ENCODE measurements at regions not wholly inside any gene's neighbourhood (a gene's known extent, or its start where the extent isn't known, plus 50 kb on each side); places are given as distances from the start of the nearest gene placed in this dataset.
"Not testable (repeated sequence)": the region's sequence is repeated elsewhere in the genome, so short reads cannot be mapped to it uniquely, and the experiment has no call there.

DNA sequence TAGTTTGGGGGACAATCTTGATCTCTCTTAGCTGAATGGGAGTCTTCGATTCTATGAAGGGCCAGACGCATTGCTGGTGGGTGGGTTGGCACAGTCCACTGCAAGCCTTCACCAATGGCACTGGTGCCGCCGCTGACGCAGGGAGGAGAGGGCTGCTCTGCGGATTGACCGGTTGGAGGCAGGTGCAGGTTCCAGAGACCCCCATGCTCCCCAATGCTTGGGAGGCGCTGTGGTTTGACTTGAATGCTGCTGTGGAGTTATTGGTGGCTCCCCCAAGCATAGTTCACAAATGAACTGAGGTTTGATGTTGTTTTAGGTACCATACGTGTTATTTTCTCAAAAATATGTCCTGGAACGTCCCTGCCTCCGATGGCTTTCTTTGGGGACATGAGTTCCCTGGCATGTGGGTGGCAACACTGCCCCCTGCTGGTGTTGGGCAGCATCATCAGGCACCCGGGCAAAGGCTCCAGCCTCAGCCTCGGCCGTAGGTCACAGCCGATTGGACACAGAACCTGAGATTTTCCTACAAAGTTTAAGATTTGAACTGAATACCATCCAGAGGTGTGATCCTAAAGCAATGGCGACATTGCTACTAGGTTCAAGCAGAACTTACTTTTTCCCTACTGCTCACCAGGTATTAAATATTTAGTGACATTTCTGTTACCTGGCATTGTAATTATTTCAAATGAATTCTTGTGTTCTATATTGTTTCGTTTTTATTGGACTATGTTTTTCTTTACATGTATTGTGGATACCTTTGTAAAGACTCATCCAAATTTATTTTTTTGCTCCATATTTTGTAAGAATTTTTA lies 95.5 kb downstream of the ANKRD10 start:
- Mint-ChIP-seq H3K27me3 (ENCODE audit: low read depth in 2 of 2) (peaks cover 3 to 17% of the 10 kb centered on the region in 2 donors), H3K9me3 (no peaks in the 10 kb centered on the region), H3K4me3 (no peak overlapping the region), H3K36me3 (no peaks in the 10 kb centered on the region), H3K4me1 (peaks cover 5 to 6% of the 10 kb centered on the region in 2 donors), H3K27ac (no peak overlapping the region)
- H3K27me3 ChIP-seq (ENCODE audit: control insufficient read depth, insufficient read depth, low read length), result no peaks in the 10 kb centered on the region
- peaks cover 5% of the 10 kb centered on the region for H3K4me1 ChIP-seq (ENCODE audit: control insufficient read depth, insufficient read depth, low read length)
- TF ChIP-seq, protein P1, sequence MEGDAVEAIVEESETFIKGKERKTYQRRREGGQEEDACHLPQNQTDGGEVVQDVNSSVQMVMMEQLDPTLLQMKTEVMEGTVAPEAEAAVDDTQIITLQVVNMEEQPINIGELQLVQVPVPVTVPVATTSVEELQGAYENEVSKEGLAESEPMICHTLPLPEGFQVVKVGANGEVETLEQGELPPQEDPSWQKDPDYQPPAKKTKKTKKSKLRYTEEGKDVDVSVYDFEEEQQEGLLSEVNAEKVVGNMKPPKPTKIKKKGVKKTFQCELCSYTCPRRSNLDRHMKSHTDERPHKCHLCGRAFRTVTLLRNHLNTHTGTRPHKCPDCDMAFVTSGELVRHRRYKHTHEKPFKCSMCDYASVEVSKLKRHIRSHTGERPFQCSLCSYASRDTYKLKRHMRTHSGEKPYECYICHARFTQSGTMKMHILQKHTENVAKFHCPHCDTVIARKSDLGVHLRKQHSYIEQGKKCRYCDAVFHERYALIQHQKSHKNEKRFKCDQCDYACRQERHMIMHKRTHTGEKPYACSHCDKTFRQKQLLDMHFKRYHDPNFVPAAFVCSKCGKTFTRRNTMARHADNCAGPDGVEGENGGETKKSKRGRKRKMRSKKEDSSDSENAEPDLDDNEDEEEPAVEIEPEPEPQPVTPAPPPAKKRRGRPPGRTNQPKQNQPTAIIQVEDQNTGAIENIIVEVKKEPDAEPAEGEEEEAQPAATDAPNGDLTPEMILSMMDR (IDR thresholded peaks at IDR 0.05), result peak; percentile 98
- intact Hi-C loops (cut with micrococcal nuclease), result loop anchor here (1.0 to 10.0 kb wide), 4 partner anchors 136 to 1405 kb away; no protein-coding TSS in a partner anchor
- DNase-seq (peak; percentile 74 to 88), ATAC-seq (peak; percentile 82 to 97 (median 94))
- no peak overlapping the region for H3K27ac ChIP-seq (ENCODE audit: low read length)
- WGBS (ENCODE audit: insufficient coverage), result 32% methylated on average over 16 of the region's 17 CpGs
- H3K9me3 ChIP-seq (ENCODE audit: control insufficient read depth, insufficient read depth, low read length), result no peaks in the 10 kb centered on the region
- H3K4me3 ChIP-seq (ENCODE audit: low read length), result no peak overlapping the region
- no peaks in the 10 kb centered on the region for H3K36me3 ChIP-seq (ENCODE audit: control insufficient read depth, insufficient read depth, low read length)

DNA sequence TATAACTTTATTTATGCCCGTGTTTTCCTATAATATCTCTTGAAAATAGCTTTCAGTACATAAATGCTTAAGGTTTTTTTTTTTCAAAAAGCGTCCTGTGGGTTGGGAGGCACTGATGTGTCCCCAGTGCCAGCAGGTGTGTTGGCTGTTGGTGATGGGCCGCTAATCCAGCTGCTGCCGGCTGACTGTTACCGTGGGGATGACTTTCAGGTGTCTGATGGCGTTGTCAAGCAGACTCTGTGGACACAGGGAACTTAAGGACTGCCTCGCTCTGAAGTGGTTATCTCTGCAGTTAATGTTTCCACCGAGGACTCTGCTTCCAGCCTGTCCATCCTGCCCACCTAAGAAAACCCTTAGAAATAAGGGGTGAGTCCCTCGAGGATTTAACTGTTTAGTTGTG lies 94.5 kb downstream of the ANKRD10 start:
- H3K9me3 Mint-ChIP-seq, result no peaks in the 10 kb centered on the region
- no peaks in the 10 kb centered on the region for H3K27me3 ChIP-seq (ENCODE audit: control insufficient read depth, insufficient read depth, low read length)
- DNase-seq, result no peak
- H3K27ac Mint-ChIP-seq, result no peak overlapping the region
- no peaks in the 10 kb centered on the region for H3K36me3 ChIP-seq (ENCODE audit: control insufficient read depth, insufficient read depth, low read length)
- no peaks in the 10 kb centered on the region for H3K36me3 Mint-ChIP-seq
- ATAC-seq, result no peak
- 77% methylated on average over 8 of the region's 9 CpGs for WGBS (ENCODE audit: insufficient coverage)
- H3K27ac ChIP-seq (ENCODE audit: low read length), result no peak overlapping the region
- H3K4me1 Mint-ChIP-seq, result peaks cover 5 to 6% of the 10 kb centered on the region in 2 donors
- H3K4me3 Mint-ChIP-seq, result no peak overlapping the region
- TF ChIP-seq, protein P1 (IDR thresholded peaks at IDR 0.05), result no peak
- H3K9me3 ChIP-seq (ENCODE audit: control insufficient read depth, insufficient read depth, low read length), result no peaks in the 10 kb centered on the region
- peaks cover 3 to 10% of the 10 kb centered on the region in 2 donors for H3K27me3 Mint-ChIP-seq (ENCODE audit: low read depth in 2 of 2)
- H3K4me1 ChIP-seq (ENCODE audit: control insufficient read depth, insufficient read depth, low read length), result peaks cover 5% of the 10 kb centered on the region
- H3K4me3 ChIP-seq (ENCODE audit: low read length), result no peak overlapping the region
- intact Hi-C loops (cut with micrococcal nuclease), result loop anchor here (10.0 kb wide), 1 partner anchor 1404 kb away; no protein-coding TSS in a partner anchor

DNA sequence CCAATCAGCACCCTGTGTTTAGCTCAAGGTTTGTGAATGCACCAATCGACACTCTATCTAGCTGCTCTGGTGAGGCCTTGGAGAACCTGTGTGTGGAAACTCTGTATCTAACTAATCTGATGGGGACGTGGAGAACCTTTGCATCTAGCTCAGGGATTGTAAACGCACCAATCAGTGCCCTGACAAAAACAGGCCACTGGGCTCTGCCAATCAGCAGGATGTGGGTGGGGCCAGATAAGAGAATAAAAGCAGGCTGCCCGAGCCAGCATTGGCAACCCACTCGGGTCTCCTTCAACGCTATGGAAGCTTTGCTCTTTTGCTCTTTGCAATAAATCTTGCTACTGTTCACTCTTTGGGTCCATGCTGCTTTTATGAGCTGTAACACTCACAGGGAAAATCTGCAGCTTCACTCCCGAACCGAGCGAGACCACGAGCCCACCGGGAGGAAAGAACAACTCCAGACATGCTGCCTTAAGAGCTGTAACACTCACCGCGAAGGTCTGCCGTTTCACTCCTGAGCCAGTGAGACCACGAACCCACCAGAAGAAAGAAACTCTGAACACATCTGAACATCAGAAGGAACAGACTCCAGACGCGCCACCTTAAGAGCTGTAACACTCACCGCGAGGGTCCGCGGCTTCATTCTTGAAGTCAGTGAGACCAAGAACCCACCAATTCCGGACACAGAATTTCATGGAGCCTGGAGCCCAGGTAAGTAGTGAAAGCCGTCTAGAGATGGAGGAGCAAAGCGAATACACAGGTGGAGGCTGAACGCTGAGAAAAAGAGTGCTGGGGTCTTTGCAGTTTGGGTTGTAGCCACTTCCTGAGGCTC lies 92.8 kb downstream of the ANKRD10 start:
- not testable (repeated sequence) for H3K4me3 ChIP-seq (ENCODE audit: low read length); H3K27ac ChIP-seq (ENCODE audit: low read length); H3K4me3 Mint-ChIP-seq; H3K27me3 Mint-ChIP-seq (ENCODE audit: low read depth in 2 of 2); H3K9me3 Mint-ChIP-seq; H3K36me3 ChIP-seq (ENCODE audit: control insufficient read depth, insufficient read depth, low read length); H3K9me3 ChIP-seq (ENCODE audit: control insufficient read depth, insufficient read depth, low read length); H3K4me1 ChIP-seq (ENCODE audit: control insufficient read depth, insufficient read depth, low read length); H3K27ac Mint-ChIP-seq; H3K36me3 Mint-ChIP-seq; ATAC-seq; H3K27me3 ChIP-seq (ENCODE audit: control insufficient read depth, insufficient read depth, low read length); H3K4me1 Mint-ChIP-seq
- DNase-seq, result peak in 1 of 2 donors; percentile 20
- WGBS (ENCODE audit: insufficient coverage), result 75% methylated on average over 25 of the region's 25 CpGs
- intact Hi-C loops (cut with micrococcal nuclease), result loop anchor here (10.0 kb wide), 1 partner anchor 1403 kb away; no protein-coding TSS in a partner anchor

DNA sequence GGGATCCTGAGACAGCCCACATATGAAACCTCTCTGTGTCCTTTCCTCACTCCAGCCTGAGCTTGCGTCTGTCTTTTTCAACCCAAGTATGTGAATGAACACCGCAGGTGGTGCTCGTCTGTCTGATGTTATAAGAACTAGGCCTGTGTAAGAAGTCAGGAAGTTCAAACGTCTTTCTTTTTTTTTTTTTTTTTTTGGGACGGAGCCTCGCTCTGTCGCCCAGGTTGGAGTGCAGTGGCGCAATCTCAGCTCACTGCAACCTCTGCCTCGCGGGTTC lies 92.3 kb downstream of the ANKRD10 start:
- intact Hi-C loops (cut with micrococcal nuclease), result loop anchor here (10.0 kb wide), 1 partner anchor 1402 kb away; no protein-coding TSS in a partner anchor
- ATAC-seq, result no peak
- TF ChIP-seq, protein P1 (IDR thresholded peaks at IDR 0.05), result no peak
- whole genome bisulfite sequencing (ENCODE audit: insufficient coverage), result 65% methylated on average over 8 of the region's 10 CpGs
- no peak overlapping the region for H3K27ac ChIP-seq (ENCODE audit: low read length)
- Mint-ChIP-seq H3K4me3 (no peak overlapping the region), H3K27ac (no peak overlapping the region), H3K27me3 (ENCODE audit: low read depth in 2 of 2) (peaks cover 3 to 7% of the 10 kb centered on the region in 2 donors), H3K9me3 (no peaks in the 10 kb centered on the region), H3K4me1 (peaks cover 5 to 6% of the 10 kb centered on the region in 2 donors), H3K36me3 (no peaks in the 10 kb centered on the region)
- H3K4me1 ChIP-seq (ENCODE audit: control insufficient read depth, insufficient read depth, low read length), result peaks cover 5% of the 10 kb centered on the region
- no peaks in the 10 kb centered on the region for H3K36me3 ChIP-seq (ENCODE audit: control insufficient read depth, insufficient read depth, low read length)
- DNase-seq, result peak in 1 of 2 donors; percentile 31
- no peak overlapping the region for H3K4me3 ChIP-seq (ENCODE audit: low read length)
- H3K9me3 ChIP-seq (ENCODE audit: control insufficient read depth, insufficient read depth, low read length), result no peaks in the 10 kb centered on the region
- no peaks in the 10 kb centered on the region for H3K27me3 ChIP-seq (ENCODE audit: control insufficient read depth, insufficient read depth, low read length)
